ENCODE measurements at regions not wholly inside any gene's neighbourhood (a gene's known extent, or its start where the extent isn't known, plus 50 kb on each side); places are given as distances from the start of the nearest gene placed in this dataset.

DNA sequence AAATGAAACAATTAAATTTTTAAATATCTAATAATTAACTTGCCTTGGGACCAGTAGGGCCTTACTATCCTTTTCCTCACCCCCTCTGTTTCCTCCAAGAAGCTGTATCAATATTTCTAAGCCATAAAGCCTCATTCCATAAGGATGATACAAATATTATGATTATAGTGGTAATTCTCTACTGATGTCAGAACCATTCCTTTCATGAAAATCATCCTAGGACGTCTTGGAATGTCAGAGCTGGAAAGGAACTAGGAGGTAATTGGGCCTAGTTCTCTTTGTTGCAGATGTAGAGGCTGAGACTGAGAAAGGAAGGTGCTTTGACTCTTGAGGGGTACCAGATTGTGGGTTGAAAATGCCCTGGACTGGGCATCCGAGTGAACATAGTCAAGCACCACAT, 766.7 kb upstream of the GHITM start:
- TF ChIP-seq, protein P1, sequence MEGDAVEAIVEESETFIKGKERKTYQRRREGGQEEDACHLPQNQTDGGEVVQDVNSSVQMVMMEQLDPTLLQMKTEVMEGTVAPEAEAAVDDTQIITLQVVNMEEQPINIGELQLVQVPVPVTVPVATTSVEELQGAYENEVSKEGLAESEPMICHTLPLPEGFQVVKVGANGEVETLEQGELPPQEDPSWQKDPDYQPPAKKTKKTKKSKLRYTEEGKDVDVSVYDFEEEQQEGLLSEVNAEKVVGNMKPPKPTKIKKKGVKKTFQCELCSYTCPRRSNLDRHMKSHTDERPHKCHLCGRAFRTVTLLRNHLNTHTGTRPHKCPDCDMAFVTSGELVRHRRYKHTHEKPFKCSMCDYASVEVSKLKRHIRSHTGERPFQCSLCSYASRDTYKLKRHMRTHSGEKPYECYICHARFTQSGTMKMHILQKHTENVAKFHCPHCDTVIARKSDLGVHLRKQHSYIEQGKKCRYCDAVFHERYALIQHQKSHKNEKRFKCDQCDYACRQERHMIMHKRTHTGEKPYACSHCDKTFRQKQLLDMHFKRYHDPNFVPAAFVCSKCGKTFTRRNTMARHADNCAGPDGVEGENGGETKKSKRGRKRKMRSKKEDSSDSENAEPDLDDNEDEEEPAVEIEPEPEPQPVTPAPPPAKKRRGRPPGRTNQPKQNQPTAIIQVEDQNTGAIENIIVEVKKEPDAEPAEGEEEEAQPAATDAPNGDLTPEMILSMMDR (IDR thresholded peaks at IDR 0.05; ENCODE audit: low read depth, low read length) = no peak
- no peak for TF ChIP-seq EZH2phosphoT487 (IDR thresholded peaks at IDR 0.05; ENCODE audit: low read depth)
